Embryonic facial prominence (tissue), 1 donor: ENCODE measurements at regions not wholly inside any gene's neighbourhood (a gene's known extent, or its start where the extent isn't known, plus 50 kb on each side); places are given as distances from the start of the nearest gene placed in this dataset.

Experiments
- DNase-seq: peaks from one replicate; pipeline ENCODE4 v3.0.0-alpha.2; 2016; ENCODE audit errors: extremely low spot score

GRCh38 chr12:88756917-88757316 lies 176.6 kb upstream of the KITLG start:
- DNase-seq = no peak

DNA sequence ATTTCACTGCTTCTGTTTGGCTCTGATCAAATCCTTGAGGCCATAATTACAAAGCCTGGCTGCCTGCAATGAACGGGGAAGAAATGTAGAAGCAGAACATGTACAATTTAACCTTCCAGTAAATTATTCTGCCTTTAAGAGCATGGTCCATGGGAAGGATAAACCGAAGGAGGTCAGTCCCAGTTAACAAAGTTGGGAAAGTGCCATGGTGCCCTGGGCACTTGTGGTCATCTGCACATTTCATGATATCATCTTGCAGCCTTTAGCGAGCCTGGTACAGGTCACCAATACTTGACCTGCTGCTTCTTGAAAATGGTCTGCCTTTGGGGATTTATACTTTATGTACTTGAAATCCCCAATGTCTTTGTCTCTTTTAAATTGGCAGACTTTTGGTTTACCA lies 175.9 kb upstream of the KITLG start:
- DNase-seq = no peak

- DNase-seq = no peak
These were observed 173.4 kb upstream of the KITLG start for GRCh38 chr12:88753707-88754106.

DNA sequence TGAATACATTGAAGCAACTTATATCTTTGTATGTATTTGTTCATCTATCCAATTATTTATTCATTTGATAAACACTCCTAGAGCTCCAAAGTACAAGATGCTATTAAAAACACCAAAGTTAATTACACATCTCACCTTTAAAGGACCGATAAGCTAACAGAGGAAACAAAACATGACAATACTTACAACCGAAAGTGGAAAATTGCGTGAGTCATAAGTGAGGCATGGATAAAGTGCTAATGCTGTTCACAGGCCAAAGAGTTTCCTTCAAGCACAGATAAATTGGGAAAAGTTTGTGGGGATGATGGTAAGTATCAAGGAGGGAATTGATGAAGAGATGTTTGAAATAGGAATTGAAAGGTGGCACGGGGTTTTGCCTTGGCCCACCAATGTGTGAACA lies 172.8 kb upstream of the KITLG start:
- DNase-seq = no peak

GRCh38 chr12:88752183-88752582 lies 171.9 kb upstream of the KITLG start:
- DNase-seq = no peak

DNA sequence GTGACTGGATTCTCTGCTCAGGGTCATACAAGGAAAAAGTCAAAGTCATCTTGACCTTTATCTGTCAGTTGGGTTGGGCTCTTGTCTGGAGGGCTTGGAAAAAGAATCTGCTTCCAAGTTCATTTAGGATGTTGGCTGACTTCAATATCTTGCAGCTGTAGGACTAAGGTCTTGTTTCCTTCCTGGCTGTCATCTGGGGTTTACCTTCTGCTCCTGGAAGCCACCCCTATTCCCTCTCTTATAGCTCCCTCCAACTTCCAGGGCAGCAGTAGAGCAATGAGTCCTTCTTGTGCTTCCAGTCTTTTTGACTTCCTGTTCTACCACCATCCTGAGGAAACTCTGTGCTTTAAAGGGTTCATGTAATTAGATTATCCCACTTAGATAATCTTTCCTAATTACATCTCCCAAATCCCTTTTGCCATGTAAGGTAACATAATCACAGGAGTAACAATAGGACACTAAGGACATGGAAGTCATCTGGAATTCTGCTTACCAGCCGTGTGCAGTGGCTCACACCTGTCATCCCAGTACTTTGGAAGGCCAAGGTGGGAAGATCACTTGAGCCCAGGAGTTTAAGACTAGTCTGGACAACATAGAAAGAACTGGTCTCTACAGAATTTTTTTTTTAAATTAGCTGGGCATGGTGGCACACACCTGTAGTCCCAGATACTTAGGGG lies 170.7 kb upstream of the KITLG start:
- DNase-seq = no peak

GRCh38 chr12:88746386-88746785 lies 166.1 kb upstream of the KITLG start:
- DNase-seq = no peak

- no peak for DNase-seq
These were observed 163.8 kb upstream of the KITLG start for GRCh38 chr12:88743946-88744685.

DNA sequence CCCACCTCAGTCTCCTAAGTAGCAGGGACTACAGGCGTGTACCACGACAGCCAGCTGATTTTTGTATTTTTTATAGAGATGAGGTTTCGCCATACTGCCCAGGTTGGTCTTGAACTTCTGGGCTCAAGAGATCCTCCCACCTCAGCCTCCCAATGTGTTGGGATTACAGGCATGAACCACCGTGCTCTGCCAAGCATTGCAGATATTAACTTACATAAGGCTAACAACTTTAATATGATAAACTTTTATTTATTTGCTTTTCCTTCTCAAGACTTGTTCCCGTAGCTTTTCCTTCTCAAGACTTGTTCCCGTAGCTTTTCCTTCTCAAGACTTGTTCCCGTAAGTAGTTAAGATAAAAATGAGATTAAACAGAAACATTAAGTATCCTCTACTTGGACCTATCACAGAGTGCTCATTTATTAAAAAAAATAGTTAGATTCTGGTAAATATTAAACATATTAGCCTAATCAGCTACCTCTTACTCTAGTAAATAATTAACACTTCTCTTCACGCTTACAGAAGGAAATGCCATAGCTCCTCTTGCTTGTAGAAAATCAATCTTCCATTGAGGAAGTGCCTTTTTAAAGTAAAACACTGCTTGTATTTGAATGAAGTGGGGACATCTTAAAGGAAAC lies 157.7 kb upstream of the KITLG start:
- no peak for DNase-seq

DNA sequence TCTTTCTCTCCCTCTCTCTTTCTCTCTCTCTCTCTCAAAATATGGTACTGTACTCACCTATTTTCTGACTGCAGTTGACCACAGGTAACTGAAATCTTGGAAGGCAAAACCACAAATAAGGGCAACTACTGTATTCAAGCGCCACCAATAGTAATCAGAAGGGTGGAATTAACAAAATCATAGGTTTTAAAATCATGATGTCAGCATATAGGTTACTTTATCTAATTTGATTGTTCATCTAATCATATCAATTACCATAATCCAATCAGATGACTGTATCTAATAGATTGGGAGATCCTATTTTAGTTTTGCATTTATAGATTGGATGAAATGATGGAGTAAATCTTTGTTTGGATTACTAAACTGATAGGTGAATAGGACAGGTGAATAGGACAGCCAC lies 155.8 kb upstream of the KITLG start:
- no peak for DNase-seq

GRCh38 chr12:88733008-88733407 lies 152.7 kb upstream of the KITLG start:
- DNase-seq = no peak

- no peak for DNase-seq
These were observed 148.9 kb upstream of the KITLG start for GRCh38 chr12:88729196-88729595.

GRCh38 chr12:88726806-88727720 lies 146.8 kb upstream of the KITLG start:
- DNase-seq = no peak

DNA sequence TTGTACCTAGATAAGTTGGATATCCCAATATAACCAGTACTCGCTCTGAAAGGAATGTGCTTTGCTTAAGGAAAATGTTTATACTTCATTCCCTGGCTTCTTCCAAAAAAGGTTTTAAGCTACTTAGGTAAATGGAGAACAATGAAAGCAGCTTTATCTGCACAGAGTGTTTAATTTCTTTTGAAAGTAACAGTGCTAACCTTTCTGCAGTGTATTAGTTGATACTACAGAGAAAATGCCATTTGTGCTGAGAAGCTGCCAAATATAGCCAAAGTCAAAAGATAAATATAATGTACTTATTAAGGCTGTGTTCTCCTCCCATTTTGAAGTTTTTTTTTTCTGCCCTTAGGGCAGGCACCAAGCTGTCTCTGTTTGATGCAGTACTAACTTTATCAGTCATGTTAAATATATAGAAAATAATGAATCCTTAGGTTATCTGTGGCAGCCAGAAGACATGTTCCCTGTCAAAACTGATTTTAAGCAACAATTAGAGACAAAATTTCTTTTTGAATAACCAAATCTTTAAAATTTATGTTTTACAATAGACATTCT lies 145.4 kb upstream of the KITLG start:
- DNase-seq = no peak

GRCh38 chr12:88723219-88723618 lies 142.9 kb upstream of the KITLG start:
- no peak for DNase-seq

DNA sequence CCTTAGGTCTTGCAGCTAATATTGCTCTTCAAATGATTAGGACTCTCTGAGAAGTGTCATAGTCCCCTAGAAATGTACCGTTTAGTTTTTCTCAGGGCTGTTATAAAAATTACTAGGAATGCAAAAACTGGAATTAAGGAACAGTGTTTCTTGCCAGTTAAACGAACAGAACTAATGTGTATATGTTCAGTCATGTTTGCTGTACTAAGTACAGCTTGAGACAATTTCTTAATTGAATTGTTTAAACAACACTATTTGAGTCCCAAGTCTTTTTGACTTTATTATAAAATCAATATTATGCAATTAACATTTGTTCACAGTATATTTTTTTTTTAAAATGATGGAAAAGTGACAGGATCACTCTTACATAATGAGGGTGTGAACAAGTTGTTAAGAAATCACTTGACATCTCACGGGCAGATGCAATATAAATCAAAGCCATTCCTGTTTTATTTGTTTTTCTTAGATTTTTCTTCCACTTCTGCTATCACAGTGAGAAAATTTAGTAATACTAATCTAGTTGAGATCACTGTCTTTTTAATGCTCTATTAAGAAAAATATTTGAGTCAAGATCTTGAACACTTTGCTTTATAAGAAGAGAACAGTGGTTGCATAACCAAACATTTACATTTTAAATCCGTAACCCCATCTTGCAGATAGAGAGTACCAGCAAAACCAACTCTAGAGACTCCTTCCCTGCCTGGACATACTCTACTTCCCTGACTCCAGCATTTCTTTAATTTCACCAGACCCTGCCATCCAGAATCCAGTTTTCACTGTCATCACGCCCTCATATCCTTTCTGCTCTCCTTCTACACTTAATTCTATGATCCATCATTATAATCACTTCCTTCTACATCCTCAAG lies 140.7 kb upstream of the KITLG start:
- DNase-seq = no peak

DNA sequence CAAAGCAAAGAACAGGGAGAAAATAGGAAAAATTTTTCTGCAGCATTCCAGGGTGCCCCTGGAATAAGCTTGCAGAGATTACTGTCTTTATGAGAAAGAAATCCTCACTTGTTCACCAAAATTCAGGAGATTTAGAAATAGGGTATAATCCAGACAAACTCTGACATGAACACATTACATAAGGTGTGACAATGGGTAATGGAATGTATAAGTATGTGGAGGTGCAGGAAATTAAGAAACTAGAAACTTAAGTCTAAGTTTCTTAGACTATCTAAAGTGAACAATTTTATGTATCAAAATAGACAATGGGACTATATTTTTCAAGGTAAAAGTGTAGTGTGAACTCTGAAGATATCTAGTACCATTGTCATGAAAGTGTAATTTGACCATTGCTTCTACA lies 140.0 kb upstream of the KITLG start:
- no peak for DNase-seq

GRCh38 chr12:88717188-88717587 lies 136.9 kb upstream of the KITLG start:
- no peak for DNase-seq

GRCh38 chr12:88716240-88716639 lies 136.0 kb upstream of the KITLG start:
- no peak for DNase-seq

GRCh38 chr12:88715673-88716072 lies 135.4 kb upstream of the KITLG start:
- DNase-seq = no peak
